HFF-Myc (cell line): ENCODE measurements at regions not wholly inside any gene's neighbourhood (a gene's known extent, or its start where the extent isn't known, plus 50 kb on each side); places are given as distances from the start of the nearest gene placed in this dataset.

Source experiments
- DNase-seq: peaks from one replicate; pipeline ENCODE4 v3.0.0-alpha.2; 2011; ENCODE audit warnings: low read depth; ENCODE audit errors: extremely low read depth
- H3K4me3 ChIP-seq: replicated peaks from 2 replicates; pipeline ENCODE4 v1.5.1; 2011; ENCODE audit warnings: low read depth, mild to moderate bottlenecking, control low read depth, low read length
- TF ChIP-seq, protein P1 (sequence below): IDR thresholded peaks from 2 replicates; pipeline ENCODE4 v1.5.1; 2012; ENCODE audit warnings: mild to moderate bottlenecking, low read depth, low read length, control low read depth; ENCODE audit errors: missing control alignments

DNA sequence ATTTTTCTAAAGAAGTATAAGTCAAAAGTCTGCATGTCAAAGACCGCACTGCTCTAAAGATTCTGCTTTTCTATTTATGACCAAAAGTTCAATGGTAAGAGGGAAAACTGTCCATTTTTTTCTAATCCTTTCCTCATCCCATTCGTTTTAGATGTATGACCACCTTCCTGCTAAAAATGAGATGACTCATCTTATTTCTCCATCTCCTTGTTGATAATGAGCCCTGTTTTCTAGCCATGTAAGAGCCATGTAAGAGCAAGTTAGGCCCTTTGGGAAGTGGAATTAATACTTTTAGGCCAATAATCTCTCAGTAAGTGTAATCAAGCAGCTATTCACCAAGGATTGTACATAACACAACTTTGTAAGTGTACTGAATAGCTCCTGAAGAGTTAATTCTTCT, 475.6 kb upstream of the B3GALT2 start:
- TF ChIP-seq, protein P1, sequence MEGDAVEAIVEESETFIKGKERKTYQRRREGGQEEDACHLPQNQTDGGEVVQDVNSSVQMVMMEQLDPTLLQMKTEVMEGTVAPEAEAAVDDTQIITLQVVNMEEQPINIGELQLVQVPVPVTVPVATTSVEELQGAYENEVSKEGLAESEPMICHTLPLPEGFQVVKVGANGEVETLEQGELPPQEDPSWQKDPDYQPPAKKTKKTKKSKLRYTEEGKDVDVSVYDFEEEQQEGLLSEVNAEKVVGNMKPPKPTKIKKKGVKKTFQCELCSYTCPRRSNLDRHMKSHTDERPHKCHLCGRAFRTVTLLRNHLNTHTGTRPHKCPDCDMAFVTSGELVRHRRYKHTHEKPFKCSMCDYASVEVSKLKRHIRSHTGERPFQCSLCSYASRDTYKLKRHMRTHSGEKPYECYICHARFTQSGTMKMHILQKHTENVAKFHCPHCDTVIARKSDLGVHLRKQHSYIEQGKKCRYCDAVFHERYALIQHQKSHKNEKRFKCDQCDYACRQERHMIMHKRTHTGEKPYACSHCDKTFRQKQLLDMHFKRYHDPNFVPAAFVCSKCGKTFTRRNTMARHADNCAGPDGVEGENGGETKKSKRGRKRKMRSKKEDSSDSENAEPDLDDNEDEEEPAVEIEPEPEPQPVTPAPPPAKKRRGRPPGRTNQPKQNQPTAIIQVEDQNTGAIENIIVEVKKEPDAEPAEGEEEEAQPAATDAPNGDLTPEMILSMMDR: no peak
- no peak overlapping the region for H3K4me3 ChIP-seq
- no peak for DNase-seq

DNA sequence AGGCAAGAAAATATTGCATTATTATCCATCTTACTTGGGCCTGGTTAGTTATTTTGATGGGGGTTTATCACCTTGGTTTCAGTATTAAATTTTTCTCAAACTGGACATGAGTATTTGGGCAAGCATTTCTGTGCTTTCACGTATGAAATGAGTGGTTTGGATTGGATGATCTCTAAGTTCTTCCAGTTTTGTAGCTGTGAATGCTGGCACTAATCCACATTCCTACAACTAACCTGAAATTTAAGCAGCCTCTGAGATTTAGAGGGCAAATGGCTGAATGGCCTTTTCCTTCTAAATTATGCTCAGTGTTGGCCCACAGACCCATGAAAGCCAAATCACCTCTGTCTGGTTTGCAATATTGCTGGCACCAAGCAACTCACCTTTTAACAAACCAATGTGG, 475.0 kb upstream of the B3GALT2 start:
- no peak overlapping the region for H3K4me3 ChIP-seq
- TF ChIP-seq, protein P1: no peak
- DNase-seq: no peak

DNA sequence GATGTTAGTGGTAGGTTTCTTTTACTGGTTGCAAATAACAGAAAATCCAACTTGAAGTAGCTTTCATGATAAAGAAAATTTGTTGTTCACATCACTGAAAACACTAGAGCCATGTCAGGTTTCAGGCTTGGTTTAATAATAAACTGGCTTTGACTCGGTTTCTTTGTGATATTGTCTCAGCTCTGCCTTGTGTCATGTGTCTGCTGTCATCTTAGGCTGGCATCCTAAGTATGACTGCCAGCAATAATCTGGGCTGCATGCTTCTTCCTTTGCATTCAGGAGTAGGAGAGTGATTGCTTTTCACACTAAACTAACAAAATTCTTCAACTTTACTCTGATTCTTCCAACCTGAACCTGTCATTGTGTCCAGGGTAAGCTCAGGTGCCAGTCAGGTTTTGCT, 474.0 kb upstream of the B3GALT2 start:
- no peak overlapping the region for H3K4me3 ChIP-seq
- TF ChIP-seq, protein P1: no peak
- no peak for DNase-seq

DNA sequence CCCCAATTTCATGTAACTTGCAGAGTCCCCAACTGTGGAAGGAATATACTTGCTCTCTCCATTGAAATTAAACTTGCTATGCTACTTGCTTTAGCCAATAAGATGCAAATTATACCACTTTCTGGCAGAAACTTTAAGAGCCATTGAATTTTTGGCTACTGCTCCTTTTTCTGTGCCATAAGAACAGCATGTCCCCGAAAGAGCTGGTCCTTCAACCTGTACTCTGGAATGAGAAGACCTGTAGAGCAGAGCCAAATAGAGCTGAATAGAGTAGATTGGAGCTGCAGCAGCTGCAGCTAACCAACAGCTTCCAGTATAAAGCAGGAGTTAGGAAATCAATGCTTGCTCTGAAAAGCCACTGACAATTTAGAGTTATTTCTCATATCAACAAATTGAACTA, 472.3 kb upstream of the B3GALT2 start:
- TF ChIP-seq, protein P1: no peak
- DNase-seq: no peak

DNA sequence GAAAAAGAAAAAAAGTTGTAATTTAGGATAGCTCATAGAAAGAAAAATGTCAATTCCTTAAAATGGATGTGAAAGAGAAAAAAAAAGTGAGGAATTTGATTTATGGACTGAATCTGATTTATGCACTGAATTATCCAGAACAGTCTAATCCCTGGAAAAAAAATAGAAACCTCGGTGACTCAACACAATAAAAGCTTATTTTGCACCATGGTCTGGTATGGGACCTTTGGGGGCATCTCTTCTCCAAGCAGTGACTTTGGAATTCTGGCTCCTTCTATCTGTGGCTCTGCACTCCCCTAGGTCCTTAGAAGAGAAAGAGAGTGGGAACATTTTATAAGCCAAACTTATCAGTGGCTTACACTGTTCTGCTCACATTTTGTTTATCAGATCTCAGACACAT, 471.7 kb upstream of the B3GALT2 start:
- TF ChIP-seq, protein P1: no peak
- H3K4me3 ChIP-seq: no peak overlapping the region
- no peak for DNase-seq

More for the DNA sequence above, 472.3 kb upstream of the B3GALT2 start:
- no peak overlapping the region for H3K4me3 ChIP-seq

DNA sequence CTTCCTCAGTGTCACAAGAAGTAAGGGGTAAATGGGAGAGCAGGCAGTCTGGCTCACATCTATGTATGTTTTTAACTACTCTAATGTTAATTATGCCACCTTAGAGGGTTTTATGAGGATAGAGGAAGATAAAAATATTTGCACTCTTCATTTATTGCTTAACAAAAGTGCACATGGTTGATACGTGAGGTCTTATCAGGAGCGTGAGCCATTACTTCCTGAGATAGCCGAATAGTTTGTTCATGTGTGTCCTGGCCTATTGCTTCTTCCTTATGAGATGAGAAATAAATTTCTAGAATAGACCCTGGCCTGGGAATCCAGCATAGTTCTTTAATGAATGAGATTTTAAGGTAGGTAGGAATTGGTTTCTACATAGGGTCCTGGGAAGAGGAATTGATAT, 471.1 kb upstream of the B3GALT2 start:
- TF ChIP-seq, protein P1: no peak
- DNase-seq: no peak

DNA sequence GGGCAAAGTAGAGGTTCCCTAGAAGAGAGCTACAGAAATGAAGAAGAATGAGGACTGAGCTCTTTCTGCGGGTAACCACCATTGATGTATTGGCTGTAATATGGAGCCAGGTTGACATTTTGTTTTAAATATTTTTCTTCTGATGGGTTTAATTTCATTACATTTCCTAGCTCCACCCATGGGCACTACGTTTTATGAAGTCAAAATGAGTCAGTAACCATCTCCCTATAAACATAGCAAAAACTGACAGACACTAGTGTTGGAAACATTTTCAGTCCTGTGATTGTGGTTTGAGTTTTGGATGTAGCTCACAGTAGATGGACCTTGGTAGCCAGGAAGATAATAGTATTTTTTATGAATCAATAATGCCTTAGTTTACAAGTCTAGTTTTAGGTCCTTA, 470.4 kb upstream of the B3GALT2 start:
- no peak overlapping the region for H3K4me3 ChIP-seq
- TF ChIP-seq, protein P1: no peak

More for the DNA sequence above, 471.1 kb upstream of the B3GALT2 start:
- no peak overlapping the region for H3K4me3 ChIP-seq

More for the DNA sequence above, 470.4 kb upstream of the B3GALT2 start:
- no peak for DNase-seq
